ENCODE measurements at regions not wholly inside any gene's neighbourhood (a gene's known extent, or its start where the extent isn't known, plus 50 kb on each side); places are given as distances from the start of the nearest gene placed in this dataset.
A peak's percentile ranks its signal among the peaks of the same experiment; 100 is the strongest.

DNA sequence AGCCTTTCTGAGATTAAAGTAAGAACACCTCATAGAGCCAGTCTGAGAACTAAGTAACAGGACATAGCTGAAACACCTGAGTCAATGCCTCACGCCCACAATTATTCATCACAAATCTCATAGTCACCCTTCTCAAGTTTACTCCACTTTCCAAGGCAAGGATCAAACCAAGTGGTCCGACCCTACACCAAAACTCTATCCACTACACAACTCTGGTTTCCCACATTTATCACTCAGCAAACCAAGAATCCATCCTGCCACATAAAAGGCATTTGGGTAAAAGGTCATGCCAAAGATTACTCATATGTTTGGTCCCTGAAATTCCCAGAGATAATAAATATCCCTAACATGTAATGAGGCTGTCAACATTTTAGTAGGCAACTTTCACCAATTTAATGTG lies 144.1 kb downstream of the RPAP3 start:
- DNase-seq (ENCODE audit: low read depth, low spot score) = no peak
- no peak overlapping the region for H3K27ac ChIP-seq

DNA sequence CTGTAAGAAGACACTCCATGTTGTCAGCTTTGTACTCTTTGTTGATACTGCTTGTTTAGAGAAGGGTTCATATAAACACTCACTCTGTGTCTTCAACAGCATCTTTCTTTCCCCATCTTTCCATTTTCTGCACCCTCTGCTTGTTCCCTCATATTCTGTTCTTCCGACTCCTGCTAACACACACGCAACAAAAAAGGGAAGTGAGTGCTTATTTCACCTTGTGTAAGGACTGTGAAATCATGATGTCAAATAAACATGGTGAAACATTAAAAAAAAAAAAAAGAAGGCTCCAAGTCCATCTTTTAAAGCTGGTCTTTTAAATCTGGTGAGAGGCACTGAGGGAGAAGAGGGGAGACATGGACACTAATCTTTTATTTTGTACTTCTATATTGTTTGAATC lies 145.4 kb downstream of the RPAP3 start:
- DNase-seq (ENCODE audit: low read depth, low spot score) = no peak
- H3K27ac ChIP-seq = no peak overlapping the region

DNA sequence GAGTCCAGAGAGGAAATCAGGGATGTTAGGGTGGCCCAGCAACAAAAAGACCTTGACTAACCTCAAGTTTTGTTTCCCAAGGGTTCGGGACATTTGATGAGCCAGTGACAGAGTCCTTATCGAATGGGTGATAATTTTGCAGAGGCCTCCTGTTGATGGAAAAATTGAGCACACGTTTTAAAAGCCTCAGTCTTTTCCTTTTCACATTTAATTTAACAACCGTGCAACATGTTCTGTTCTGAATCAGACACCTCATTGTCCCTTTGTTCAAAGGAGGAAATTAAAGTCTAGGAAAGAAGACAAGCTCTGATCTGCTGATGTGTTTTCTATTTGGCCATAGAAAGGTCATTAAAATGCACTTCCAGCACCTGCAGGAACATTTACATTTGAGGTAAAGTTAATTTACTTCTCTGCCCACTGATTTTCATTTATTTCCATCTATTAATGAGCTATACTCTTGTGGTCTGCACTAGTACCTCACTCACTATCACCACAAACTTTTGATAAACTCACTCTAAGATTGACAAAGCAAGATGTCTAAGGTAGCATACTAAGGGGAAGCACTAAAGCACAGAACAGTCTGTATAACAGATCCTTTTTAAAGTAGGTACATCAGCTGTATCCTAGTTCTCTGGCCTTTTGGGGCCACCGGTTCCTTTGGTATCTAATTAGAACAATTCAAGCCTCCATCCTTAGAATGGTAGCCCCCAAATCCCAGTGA lies 147.0 kb downstream of the RPAP3 start:
- no peak overlapping the region for H3K27ac ChIP-seq
- DNase-seq (ENCODE audit: low read depth, low spot score) = no peak

DNA sequence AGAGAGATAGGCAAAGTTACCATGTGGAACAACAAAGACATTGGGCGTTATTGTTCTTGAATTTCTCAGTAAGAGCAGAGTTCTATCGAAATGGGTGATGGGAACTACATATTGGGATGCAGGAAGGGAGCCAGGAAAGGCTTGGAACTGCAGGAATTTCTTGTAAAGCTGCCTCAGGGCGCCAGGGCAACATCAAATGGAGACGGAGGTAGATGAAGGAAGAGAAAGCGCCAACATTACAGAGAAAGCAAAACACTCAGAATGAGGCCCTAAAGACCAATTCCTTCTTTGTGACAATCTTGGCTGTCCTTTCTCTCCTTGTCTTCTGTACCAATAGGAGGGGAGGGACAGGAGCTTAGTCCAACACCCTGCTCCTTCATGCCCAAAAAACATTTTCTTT lies 148.4 kb downstream of the RPAP3 start:
- H3K27ac ChIP-seq = no peak overlapping the region
- DNase-seq (ENCODE audit: low read depth, low spot score) = no peak

DNA sequence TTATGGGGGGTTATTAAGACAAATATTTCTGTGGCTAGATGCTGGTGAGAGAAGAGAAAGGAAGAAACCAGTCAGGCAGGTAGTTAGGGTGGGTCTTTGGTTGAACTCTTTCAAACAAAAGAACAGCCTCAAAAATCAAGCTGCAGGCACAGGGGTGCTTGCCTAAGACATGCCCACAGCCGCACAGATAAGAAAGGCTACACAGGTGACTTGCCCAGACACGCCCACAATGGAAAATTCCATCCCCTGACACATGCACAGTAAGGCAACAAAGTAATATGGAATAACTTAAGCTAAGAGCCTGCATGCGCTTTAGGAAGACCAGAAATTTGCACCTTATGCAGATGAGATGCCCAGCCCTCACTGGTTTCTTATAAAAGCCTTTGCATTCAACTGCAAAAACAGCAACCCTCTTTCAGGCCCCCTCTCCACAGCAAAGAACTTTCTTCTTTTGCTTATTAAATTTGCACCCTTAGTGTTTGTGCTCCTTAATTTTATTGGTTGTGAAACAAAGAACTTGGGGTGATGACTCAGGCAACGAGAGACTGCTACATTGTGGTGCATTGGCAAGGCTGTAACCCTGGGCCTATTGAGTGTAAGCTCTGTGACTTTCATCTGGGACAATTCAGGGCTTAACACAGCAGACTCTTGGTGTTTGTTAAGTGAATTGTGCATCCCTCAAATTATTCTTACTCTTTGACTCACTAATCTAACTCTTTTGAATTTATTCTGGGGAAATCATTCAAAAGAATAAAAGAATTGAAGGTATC lies 149.4 kb downstream of the RPAP3 start:
- DNase-seq (ENCODE audit: low read depth, low spot score) = peak; percentile 59
- peak overlapping the region; percentile 44 for H3K27ac ChIP-seq

DNA sequence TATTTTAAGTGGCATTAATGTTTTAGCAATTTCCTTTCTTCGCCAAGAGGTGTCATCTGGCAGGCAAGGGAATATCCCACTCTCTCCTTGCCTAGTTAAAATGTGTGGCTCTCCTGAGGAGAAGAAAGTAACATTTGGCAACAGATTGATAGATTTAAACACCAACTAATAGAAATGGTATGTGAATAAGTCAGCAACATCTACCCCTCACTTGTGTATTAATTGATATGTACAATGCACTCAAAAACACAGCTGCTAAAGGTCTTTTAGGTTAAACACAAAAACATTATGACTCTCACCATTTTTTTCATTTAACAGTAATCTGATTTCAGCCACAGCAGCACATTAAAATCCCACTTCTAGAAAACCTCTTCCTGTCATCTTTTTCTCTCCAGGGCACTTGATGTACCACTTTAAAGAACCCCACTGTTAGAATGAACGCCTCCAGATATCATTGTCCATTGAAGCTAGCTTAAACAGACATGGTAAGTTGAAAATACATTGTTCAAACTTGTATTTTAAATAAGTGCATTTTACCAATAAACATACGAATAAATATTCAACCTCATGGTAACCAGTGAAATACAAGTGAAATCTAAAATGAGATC lies 151.7 kb downstream of the RPAP3 start:
- DNase-seq (ENCODE audit: low read depth, low spot score) = no peak
- no peak overlapping the region for H3K27ac ChIP-seq

DNA sequence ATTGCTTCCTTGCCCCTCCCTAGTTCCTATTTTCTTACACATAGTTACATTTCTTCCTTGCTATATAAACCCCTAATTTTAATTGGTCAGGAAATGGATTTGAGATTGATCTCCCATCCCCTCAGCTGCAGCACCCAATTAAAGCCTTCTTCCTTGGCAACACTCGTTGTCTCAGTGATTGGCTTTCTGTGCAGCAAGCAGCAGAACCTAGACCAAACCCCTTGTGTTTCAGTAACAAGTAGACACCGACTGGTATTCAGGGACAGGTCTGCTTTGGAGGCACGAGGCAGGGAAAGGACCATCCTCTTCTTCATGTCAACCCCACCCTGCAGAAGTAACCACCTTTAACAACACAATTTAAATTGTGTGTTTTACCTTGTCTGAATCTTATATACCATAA lies 152.6 kb downstream of the RPAP3 start:
- DNase-seq (ENCODE audit: low read depth, low spot score) = no peak
- H3K27ac ChIP-seq = no peak overlapping the region

DNA sequence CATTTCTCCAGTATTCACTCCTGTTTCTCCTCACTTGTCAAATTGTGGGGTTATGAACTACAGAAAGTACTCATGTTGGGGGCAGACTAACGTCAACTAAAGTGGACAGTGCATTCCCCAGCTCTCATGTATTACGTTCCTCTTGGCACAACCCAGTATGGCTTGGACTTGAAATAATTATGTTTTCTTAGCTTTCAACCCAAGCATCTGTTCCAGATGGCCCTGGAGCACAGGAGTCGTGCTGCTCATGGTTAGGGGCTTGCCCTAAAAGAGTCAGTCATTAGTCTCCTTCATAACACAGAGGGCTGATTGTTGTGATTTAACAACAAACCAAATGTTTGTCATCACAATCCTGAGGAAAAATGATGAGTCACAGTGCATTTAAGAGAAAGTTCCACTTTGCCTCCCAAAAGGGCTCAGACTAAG lies 154.4 kb downstream of the RPAP3 start:
- peak; percentile 29 for DNase-seq (ENCODE audit: low read depth, low spot score)
- no peak overlapping the region for H3K27ac ChIP-seq

DNA sequence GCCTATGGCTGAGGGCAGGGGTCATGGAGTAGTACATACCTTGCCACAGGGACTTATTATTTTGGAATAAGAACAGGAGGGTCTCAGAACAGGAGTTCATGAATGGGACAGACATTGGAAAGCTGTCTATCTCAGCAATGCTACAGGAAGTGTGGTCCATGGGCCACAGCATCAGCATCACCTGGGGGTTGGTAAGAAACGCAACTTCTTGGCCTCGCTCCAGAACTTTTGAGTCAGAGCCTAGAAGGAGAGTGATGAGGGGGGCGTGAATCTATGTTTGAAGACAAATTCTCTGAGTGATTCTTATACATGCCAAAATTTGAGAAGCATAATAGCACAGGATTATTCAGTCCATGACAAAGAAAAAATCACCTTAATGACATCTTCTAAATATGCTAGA lies 156.6 kb downstream of the RPAP3 start:
- H3K27ac ChIP-seq = no peak overlapping the region
- no peak for DNase-seq (ENCODE audit: low read depth, low spot score)

DNA sequence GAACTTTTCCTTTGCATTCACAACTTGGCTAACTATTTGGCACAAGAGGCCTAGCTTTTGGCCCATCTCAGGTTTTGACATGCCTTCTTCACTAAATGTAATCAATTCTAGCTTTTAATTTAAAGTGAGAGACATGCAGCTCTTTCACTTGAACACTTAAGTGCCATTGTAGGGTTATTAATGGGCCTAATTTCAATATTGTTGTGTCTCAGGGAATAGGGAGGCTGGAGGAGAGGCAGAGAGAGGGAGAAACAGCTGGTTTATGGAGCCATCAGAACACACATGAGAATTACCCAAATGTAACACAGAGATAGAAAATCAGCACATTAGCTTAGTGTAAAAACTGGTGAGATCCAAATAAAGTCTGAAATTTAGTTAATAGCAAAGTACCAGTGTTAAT lies 157.4 kb downstream of the RPAP3 start:
- no peak for DNase-seq (ENCODE audit: low read depth, low spot score)

DNA sequence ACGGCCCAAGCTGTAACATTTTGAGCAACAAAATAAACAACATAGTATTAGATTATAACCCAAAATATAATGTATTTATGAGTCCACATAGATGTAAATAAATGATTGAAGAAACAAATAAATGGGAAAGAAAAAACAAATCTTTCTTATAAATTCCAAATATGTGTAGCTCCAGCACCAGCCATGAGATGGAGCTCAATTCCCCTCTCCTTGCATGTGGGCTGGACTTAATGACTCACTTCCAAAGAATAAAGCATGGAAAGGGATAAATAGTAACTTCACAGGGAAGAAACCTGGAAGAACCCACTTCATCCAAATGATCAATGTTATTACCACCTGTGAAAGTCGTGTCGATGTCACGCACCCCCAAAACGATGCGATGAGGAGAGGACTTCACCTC lies 158.8 kb downstream of the RPAP3 start:
- no peak for DNase-seq (ENCODE audit: low read depth, low spot score)
- no peak overlapping the region for H3K27ac ChIP-seq

More for the DNA sequence above, 157.4 kb downstream of the RPAP3 start:
- no peak overlapping the region for H3K27ac ChIP-seq

DNA sequence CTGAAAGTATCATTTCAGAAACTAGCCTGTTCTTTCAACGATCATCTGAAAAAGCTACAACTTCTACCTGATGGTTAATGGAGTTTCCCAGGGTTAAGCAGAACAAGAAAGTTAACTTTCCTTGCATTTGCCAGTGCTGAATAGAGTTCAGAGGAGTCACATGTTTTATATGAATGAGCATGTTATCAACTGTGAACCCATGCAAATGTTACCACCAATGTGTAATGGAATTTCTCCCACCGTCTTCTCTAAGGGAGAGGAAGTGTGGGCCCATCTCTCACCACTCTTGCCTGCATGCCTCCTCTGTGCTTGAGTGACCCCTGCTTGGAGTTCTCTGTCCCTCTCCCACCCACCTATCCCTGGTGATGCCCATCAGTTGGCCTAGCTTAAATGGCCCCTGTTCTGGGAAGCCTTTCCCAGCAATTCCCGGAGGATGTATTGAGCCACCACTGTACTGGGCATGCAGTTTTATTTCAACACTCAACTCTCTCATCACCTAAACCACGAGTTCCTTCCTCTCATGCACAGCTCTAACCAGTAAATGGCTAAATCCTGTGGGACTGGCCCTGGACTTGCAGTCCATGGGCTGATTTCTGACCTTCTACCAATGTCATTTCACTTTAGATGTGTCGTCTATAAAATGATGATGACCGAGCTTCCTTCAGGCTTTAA lies 159.8 kb downstream of the RPAP3 start:
- no peak overlapping the region for H3K27ac ChIP-seq
- DNase-seq (ENCODE audit: low read depth, low spot score) = no peak

DNA sequence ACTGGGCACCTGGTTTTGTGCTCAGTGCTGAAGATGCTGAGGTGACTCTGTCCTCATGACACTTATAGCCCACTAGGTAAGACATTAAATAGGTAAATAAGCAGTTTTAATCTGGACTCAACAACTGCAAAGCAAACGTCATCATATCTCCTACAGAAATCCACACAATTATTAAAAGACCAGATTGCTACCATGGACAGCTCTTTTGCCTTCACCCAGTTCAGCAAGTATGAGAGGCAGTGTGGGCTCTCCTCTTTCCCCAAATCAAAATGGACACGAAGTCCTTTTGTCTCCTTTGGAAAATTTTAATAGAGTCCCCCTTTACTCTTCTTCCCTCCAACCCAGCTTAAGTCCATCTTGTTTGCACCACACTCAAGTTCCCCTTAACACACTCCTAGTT lies 171.1 kb downstream of the RPAP3 start:
- H3K27ac ChIP-seq = no peak overlapping the region
- DNase-seq (ENCODE audit: low read depth, low spot score) = no peak

DNA sequence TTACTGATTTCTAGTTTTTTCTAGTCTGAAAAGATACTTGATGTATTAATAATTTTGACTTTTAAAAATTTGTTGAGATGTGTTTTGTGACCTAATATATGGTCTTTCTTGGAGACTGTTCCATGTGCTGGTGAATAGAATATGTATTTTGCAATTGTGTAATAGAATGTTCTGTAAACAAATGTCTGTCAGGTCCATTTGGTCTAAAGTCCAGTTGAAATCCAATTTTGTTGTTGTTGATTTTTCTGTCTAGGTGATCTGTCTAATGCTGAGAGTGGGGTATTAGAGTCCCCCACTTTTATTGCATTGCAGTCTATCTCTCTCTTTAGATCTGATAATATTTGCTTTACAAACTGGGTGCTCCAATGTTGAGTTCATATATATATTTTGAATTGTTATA lies 175.8 kb downstream of the RPAP3 start:
- DNase-seq (ENCODE audit: low read depth, low spot score) = no peak
- H3K27ac ChIP-seq = no peak overlapping the region

DNA sequence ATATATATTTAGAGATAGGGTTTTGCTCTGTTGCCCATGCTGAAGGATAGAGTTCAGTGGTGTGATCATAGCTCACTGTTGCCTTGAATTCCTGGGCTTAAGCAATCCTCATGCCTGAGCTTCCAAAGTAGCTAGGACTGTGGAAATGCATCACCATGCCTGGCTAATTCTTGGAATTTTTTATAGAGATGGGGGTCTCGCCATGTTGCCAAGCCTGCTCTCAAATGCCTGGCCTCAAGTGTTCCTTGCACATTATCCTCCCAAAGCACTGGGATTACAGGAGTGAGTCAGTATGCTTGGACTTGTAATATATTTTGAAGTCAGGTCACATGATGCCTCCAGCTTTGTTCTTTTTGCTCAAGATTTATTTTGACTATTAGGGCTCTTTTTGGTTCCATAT lies 178.0 kb downstream of the RPAP3 start:
- DNase-seq (ENCODE audit: low read depth, low spot score) = no peak
- no peak overlapping the region for H3K27ac ChIP-seq

DNA sequence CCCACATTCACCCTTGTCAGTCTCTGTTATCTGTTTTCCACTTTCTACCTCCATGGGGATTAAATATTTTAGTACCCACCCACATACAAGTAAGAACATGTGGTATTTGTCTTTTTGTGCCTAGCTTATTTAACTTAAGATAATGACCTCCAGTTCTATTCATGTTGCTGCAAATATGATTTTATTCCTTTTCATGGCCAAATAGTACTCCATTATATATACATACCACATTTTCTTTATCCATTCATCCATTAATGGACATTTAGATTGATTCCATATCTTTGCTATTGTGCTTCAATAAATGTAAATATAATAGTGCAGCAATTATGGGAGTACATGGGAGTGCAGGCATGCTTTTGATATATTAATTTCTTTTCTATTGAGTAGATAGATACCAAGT lies 185.8 kb downstream of the RPAP3 start:
- no peak for DNase-seq (ENCODE audit: low read depth, low spot score)
- H3K27ac ChIP-seq = no peak overlapping the region

DNA sequence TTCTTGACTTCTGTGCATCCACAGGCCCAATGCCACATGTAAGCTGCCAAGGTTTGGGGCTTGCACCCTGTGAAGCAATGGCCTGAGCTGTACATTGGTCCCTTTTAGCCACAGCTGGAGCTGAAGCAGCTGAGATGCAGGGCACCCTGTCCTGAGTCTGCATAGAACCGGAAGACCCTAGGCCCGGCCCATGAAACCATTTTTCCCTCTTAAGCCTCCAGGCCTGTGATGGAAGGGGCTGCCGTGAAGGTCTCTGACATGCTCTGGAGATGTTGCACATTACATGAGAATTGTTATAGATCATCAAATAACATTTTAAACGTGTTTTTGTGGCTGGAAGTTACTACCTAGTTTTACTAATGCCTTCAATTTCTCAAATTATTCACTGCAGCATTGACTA lies 188.7 kb downstream of the RPAP3 start:
- H3K27ac ChIP-seq = no peak overlapping the region
- DNase-seq (ENCODE audit: low read depth, low spot score) = no peak

DNA sequence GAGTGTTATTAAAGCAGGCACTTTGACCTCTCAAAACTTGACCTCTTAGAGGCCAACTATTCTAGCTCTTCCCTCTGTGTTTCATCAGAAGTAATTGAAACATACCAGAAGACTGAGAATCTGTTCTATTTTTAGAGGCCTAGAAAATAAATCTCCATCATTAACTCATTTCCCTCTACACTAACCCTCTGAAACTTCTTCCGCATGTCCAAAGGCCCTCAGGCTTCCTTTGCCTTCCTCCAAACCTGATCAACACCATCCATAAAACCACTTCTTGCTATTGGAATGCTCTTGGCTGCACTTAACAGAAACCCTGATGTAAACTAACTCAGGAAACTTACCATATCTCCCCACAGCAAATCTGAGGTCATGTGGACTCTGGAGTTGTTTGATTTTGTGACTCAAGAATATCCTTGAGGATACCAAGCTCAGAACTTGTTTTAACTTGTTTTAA lies 196.4 kb downstream of the RPAP3 start:
- H3K27ac ChIP-seq = peak overlapping the region; percentile 90
- DNase-seq (ENCODE audit: low read depth, low spot score) = peak; percentile 65

DNA sequence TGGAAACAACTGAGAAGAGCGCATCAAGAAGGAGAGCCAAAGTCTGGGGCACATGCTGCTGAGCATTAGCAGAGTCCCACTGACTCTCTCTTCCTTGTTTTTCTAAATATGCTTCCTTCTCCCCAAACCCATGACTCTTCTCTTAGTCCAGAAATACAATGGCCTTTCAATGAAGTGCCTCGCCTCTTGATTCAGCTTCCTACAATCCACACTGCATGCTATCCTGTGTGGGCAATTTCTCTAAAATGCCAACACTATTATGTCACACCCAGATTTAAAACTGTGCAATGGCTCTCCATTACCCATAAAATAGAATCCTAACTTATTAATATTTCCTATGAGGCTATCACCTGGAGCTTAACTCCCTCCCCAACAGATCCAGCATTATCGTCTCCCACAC lies 198.6 kb downstream of the RPAP3 start:
- DNase-seq (ENCODE audit: low read depth, low spot score) = no peak
- peak overlapping the region; percentile 90 for H3K27ac ChIP-seq

DNA sequence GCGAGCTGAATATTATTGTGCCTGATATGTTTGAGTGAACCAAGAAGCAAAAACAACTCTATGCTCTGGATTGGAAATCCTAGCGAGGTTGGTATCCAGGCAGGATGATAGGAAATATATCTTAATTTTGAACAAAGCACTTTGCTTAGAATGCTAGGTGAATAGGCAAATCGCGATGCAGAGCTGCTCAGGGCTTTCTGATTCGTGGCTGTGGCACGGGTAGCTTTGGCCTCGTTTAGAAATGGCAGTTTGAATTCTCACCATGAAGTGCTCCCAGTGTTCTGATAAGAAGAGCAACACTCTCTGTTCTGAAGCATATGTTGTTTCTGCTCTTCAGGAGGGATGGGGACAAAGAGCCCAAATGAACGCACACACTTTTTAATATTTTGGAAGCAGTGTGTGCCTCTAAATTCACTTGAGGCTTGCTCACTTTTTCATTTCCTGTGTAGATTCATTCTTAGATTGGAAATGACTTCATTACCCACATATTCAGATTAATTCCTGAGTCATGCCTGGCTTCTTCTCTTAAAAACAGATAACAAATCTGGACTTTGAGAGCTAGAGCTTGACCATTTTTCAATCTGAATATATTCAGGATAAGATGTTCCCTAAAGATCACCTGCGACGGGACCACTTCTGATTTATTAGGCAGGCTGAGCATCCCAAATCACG lies 200.9 kb downstream of the RPAP3 start:
- peak overlapping the region; percentile 68 for H3K27ac ChIP-seq
- DNase-seq (ENCODE audit: low read depth, low spot score) = no peak

Measured in epithelial cell of prostate (primary cell).